ENCODE measurements at regions not wholly inside any gene's neighbourhood (a gene's known extent, or its start where the extent isn't known, plus 50 kb on each side); places are given as distances from the start of the nearest gene placed in this dataset.

- no peak for TF ChIP-seq POLR2A (IDR thresholded peaks at IDR 0.05)
- no peak for TF ChIP-seq CTCF (IDR thresholded peaks at IDR 0.05)
- no peak for TF ChIP-seq POLR2AphosphoS5 (IDR thresholded peaks at IDR 0.05)
Measured at GRCh38 chrX:22533898-22534297, 261.2 kb downstream of the CBLL2 start.

Data from prostate gland (tissue), 2 donors.